ENCODE measurements at regions not wholly inside any gene's neighbourhood (a gene's known extent, or its start where the extent isn't known, plus 50 kb on each side); places are given as distances from the start of the nearest gene placed in this dataset.

- H4K20me1 ChIP-seq (ENCODE audit: insufficient read depth, low read length): no peaks in the 10 kb centered on the region
- peaks cover 27% of the 10 kb centered on the region for H3K27me3 ChIP-seq (ENCODE audit: low read depth, low read length)
- TF ChIP-seq EZH2phosphoT487 (IDR thresholded peaks at IDR 0.05; ENCODE audit: low read depth): no peak
- TF ChIP-seq CTCF (IDR thresholded peaks at IDR 0.05; ENCODE audit: low read depth, low read length): no peak; the same call in 1 of the 2 replicates
- no peak overlapping the region for H3K4me3 ChIP-seq (ENCODE audit: low read length)
- no peaks in the 10 kb centered on the region for H3K9me3 ChIP-seq (ENCODE audit: insufficient read depth, low read length)
- no peaks in the 10 kb centered on the region for H3K36me3 ChIP-seq (replicated peaks; ENCODE audit: low read depth, low read length)
- no peak overlapping the region for H3K27ac ChIP-seq (ENCODE audit: low read length)
- H3K4me1 ChIP-seq (ENCODE audit: low read length): no peaks in the 10 kb centered on the region
- H2AFZ ChIP-seq (ENCODE audit: low read depth, low read length): no peak overlapping the region
- no peak overlapping the region for H3K4me2 ChIP-seq (ENCODE audit: low read length)
- H3K9ac ChIP-seq (ENCODE audit: low read length): no peak overlapping the region
- H3K79me2 ChIP-seq (ENCODE audit: low read length): no peaks in the 10 kb centered on the region
Observed at GRCh38 chr18:57906852-57907251, 103.7 kb upstream of the ATP8B1 start.

- H4K20me1 ChIP-seq (ENCODE audit: insufficient read depth, low read length): no peaks in the 10 kb centered on the region
- H3K9ac ChIP-seq (ENCODE audit: low read length): no peak overlapping the region
- no peak overlapping the region for H3K4me3 ChIP-seq (ENCODE audit: low read length)
- no peaks in the 10 kb centered on the region for H3K9me3 ChIP-seq (ENCODE audit: insufficient read depth, low read length)
- no peak overlapping the region for H3K4me2 ChIP-seq (ENCODE audit: low read length)
- H3K4me1 ChIP-seq (ENCODE audit: low read length): no peaks in the 10 kb centered on the region
- no peak overlapping the region for H2AFZ ChIP-seq (ENCODE audit: low read depth, low read length)
- TF ChIP-seq CTCF (IDR thresholded peaks at IDR 0.05; ENCODE audit: low read depth, low read length): no peak
- no peak for TF ChIP-seq EZH2phosphoT487 (IDR thresholded peaks at IDR 0.05; ENCODE audit: low read depth)
- no peak overlapping the region for H3K27ac ChIP-seq (ENCODE audit: low read length)
- peaks cover 23% of the 10 kb centered on the region for H3K27me3 ChIP-seq (ENCODE audit: low read depth, low read length)
- H3K79me2 ChIP-seq (ENCODE audit: low read length): no peaks in the 10 kb centered on the region
- H3K36me3 ChIP-seq (replicated peaks; ENCODE audit: low read depth, low read length): no peaks in the 10 kb centered on the region
Observed at GRCh38 chr18:57904535-57904934, 101.4 kb upstream of the ATP8B1 start.

GRCh38 chr18:57902721-57903120 lies 99.6 kb upstream of the ATP8B1 start:
- H3K4me2 ChIP-seq (ENCODE audit: low read length): no peak overlapping the region
- TF ChIP-seq CTCF (IDR thresholded peaks at IDR 0.05; ENCODE audit: low read depth, low read length) (no peak), EZH2phosphoT487 (IDR thresholded peaks at IDR 0.05; ENCODE audit: low read depth) (no peak)
- no peaks in the 10 kb centered on the region for H3K36me3 ChIP-seq (replicated peaks; ENCODE audit: low read depth, low read length)
- no peaks in the 10 kb centered on the region for H3K4me1 ChIP-seq (ENCODE audit: low read length)
- peaks cover 9% of the 10 kb centered on the region for H3K27me3 ChIP-seq (ENCODE audit: low read depth, low read length)
- no peak overlapping the region for H3K9ac ChIP-seq (ENCODE audit: low read length)
- no peaks in the 10 kb centered on the region for H4K20me1 ChIP-seq (ENCODE audit: insufficient read depth, low read length)
- H2AFZ ChIP-seq (ENCODE audit: low read depth, low read length): no peak overlapping the region
- H3K9me3 ChIP-seq (ENCODE audit: insufficient read depth, low read length): no peaks in the 10 kb centered on the region
- no peak overlapping the region for H3K27ac ChIP-seq (ENCODE audit: low read length)
- no peaks in the 10 kb centered on the region for H3K79me2 ChIP-seq (ENCODE audit: low read length)
- H3K4me3 ChIP-seq (ENCODE audit: low read length): no peak overlapping the region

GRCh38 chr18:57901825-57902589 lies 98.9 kb upstream of the ATP8B1 start:
- TF ChIP-seq CTCF (IDR thresholded peaks at IDR 0.05; ENCODE audit: low read depth, low read length): no peak
- no peak for TF ChIP-seq EZH2phosphoT487 (IDR thresholded peaks at IDR 0.05; ENCODE audit: low read depth)
- Histone ChIP-seq H3K79me2 (ENCODE audit: low read length) (no peaks in the 10 kb centered on the region), H3K27ac (ENCODE audit: low read length) (no peak overlapping the region), H2AFZ (ENCODE audit: low read depth, low read length) (no peak overlapping the region), H3K9me3 (ENCODE audit: insufficient read depth, low read length) (no peaks in the 10 kb centered on the region), H3K4me3 (ENCODE audit: low read length) (no peak overlapping the region), H4K20me1 (ENCODE audit: insufficient read depth, low read length) (no peaks in the 10 kb centered on the region), H3K27me3 (ENCODE audit: low read depth, low read length) (peaks cover 3% of the 10 kb centered on the region; the same call in 1 of the 2 replicates), H3K9ac (ENCODE audit: low read length) (no peak overlapping the region), H3K4me1 (ENCODE audit: low read length) (no peaks in the 10 kb centered on the region), H3K36me3 (replicated peaks; ENCODE audit: low read depth, low read length) (no peaks in the 10 kb centered on the region), H3K4me2 (ENCODE audit: low read length) (no peak overlapping the region)
